CD4-positive, CD25-positive, alpha-beta regulatory T cell (primary cell): ENCODE measurements at regions not wholly inside any gene's neighbourhood (a gene's known extent, or its start where the extent isn't known, plus 50 kb on each side); places are given as distances from the start of the nearest gene placed in this dataset.

ENCODE experiments used
- ATAC-seq, 2 donors: fragments of 150-1000 bp; cut with Tn5 transposase; one replicate each; pipeline ENCODE4 v1.10.0; 2021; ENCODE audit warnings: low read depth in 2 of 2, moderate number of reproducible peaks in 2 of 2, moderate library complexity in 1 of 2
- DNase-seq, 3 donors: peaks; one replicate each; pipeline versions ENCODE4 v3.0.0 to v3.0.0-alpha.2; 2012 to 2022; ENCODE audit warnings: mixed read lengths in 1 of 3
- H3K27ac ChIP-seq: one replicate; pipeline ENCODE4 v1.7.0; 2013; ENCODE audit warnings: mild to moderate bottlenecking, low read length; ENCODE audit not compliant: insufficient read depth, poor library complexity, severe bottlenecking
- H3K27me3 ChIP-seq: one replicate; pipeline ENCODE4 v1.7.0; 2013; ENCODE audit warnings: low read length; ENCODE audit not compliant: control insufficient read depth, insufficient read depth
- H3K36me3 ChIP-seq: one replicate; pipeline ENCODE4 v1.7.0; 2013; ENCODE audit warnings: mild to moderate bottlenecking, low read length, moderate library complexity; ENCODE audit not compliant: control insufficient read depth, insufficient read depth
- H3K4me1 ChIP-seq: 2 replicates; pipeline ENCODE4 v1.7.0; 2013; ENCODE audit warnings: mild to moderate bottlenecking, low read length; ENCODE audit not compliant: insufficient read depth, control insufficient read depth, poor library complexity, severe bottlenecking
- H3K4me3 ChIP-seq: one replicate; pipeline ENCODE4 v1.7.0; 2013; ENCODE audit warnings: low read depth, mild to moderate bottlenecking, low read length, moderate library complexity
- H3K9me3 ChIP-seq, 2 experiments: 1 replicate in 1 of 2; 2 replicates in 1 of 2; pipeline ENCODE4 v1.7.0; 2013; ENCODE audit warnings: low read length in 2 of 2, mild to moderate bottlenecking in 1 of 2, moderate library complexity in 1 of 2; ENCODE audit not compliant: control insufficient read depth in 2 of 2
- H3K27ac Mint-ChIP-seq, 3 donors: one replicate each; pipeline ENCODE4 v1.8.0; 2020 to 2022; ENCODE audit warnings: mild to moderate bottlenecking in 3 of 3, mixed read lengths in 3 of 3, moderate library complexity in 2 of 3
- H3K27me3 Mint-ChIP-seq: one replicate; pipeline ENCODE4 v1.8.0; 2022; ENCODE audit warnings: mild to moderate bottlenecking, mixed read lengths
- H3K36me3 Mint-ChIP-seq: one replicate; pipeline ENCODE4 v1.8.0; 2020; ENCODE audit warnings: mixed read lengths
- H3K4me1 Mint-ChIP-seq, 4 donors: one replicate each; pipeline ENCODE4 v1.8.0; 2020 to 2022; ENCODE audit warnings: mixed read lengths in 4 of 4, mild to moderate bottlenecking in 1 of 4
- H3K4me3 Mint-ChIP-seq, 4 donors: one replicate each; pipeline ENCODE4 v1.8.0; 2020 to 2022; ENCODE audit warnings: mild to moderate bottlenecking in 4 of 4, mixed read lengths in 4 of 4, moderate library complexity in 3 of 4
- H3K9me3 Mint-ChIP-seq, 7 donors: one replicate each; pipeline ENCODE4 v1.8.0; 2020 to 2022; ENCODE audit warnings: mixed read lengths in 7 of 7, mild to moderate bottlenecking in 3 of 7, moderate library complexity in 2 of 7

DNA sequence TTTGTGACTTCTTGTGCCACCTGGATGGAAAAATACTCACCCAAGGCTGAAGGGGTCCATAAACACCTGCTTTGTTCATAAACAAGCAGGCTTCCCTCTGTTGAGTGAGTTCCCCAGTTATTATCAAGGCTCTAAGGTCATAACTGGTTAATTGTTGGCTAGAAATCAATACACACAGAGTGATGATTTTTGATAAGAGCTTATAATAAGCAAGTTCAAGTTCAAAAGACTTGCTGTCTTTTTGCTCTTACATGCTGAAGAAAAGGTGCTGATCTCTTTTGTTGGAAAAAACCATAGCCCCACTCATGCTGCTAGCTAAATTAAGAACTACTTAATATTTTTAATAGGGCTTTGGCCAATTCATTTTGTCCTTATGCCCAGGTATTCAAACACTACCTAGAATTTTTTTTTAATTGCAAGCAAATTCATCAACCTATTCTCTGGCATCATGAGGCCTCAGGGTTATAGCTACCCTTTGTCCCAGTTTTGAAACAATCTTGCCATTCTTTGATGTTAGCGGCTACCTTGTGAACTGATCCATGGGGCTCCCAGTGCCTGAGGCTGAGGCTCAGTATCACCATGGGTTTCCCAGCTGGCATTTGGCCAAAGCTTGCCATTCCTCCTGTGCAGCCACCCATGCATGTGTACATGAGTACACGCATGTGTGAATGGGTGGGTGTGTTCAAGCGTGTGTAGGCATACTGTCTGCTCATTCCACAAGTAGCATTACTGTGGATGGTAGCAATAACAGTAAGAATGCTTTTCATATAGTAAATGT lies 127.6 kb upstream of the LPP start:
- H3K27me3 ChIP-seq, result no peaks in the 10 kb centered on the region

DNA sequence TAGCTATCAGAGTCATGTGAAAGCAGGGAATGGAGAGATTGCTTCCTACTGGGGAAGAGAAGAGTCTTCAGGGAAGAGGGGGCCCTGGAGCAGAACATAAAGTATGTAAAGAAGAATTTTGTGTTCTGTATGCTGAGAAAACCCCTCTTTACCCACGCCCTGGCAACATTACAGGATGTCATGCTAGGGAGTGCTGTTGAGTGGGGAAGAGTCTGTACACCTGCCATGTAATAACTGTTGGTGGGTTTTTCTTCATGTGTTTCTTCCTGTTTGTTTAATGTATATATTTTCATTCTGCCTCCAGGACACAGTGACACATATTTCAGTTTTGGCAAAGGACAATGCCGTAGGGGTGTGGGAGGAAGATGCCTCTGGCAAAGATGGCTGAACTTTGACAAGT lies 122.8 kb upstream of the LPP start:
- H3K27me3 ChIP-seq, result no peaks in the 10 kb centered on the region
- H3K4me3 ChIP-seq, result no peak overlapping the region
- H3K9me3 Mint-ChIP-seq, result no peaks in the 10 kb centered on the region
- H3K9me3 ChIP-seq, result no peaks in the 10 kb centered on the region
- peaks cover 0 to 5% (median 4%) of the 10 kb centered on the region in 4 donors for H3K4me1 Mint-ChIP-seq
- H3K36me3 Mint-ChIP-seq, result no peaks in the 10 kb centered on the region
- H3K27me3 Mint-ChIP-seq, result peaks cover 4% of the 10 kb centered on the region
- no peak overlapping the region for H3K27ac ChIP-seq
- H3K27ac Mint-ChIP-seq, result no peak overlapping the region
- H3K36me3 ChIP-seq, result no peaks in the 10 kb centered on the region
- H3K4me3 Mint-ChIP-seq, result no peak overlapping the region
- ATAC-seq (no peak), DNase-seq (no peak)
- H3K4me1 ChIP-seq, result no peaks in the 10 kb centered on the region

More for the DNA sequence above, 127.6 kb upstream of the LPP start:
- DNase-seq (no peak), ATAC-seq (no peak)
- Mint-ChIP-seq H3K27ac (no peak overlapping the region), H3K36me3 (no peaks in the 10 kb centered on the region), H3K4me3 (no peak overlapping the region), H3K9me3 (peaks cover 0 to 3% (median 0%) of the 10 kb centered on the region in 7 donors), H3K4me1 (peaks cover 0 to 5% (median under 1%) of the 10 kb centered on the region in 4 donors), H3K27me3 (peaks cover 4% of the 10 kb centered on the region)
- Histone ChIP-seq H3K4me3 (no peak overlapping the region), H3K9me3 (no peaks in the 10 kb centered on the region), H3K27ac (no peak overlapping the region), H3K4me1 (no peaks in the 10 kb centered on the region), H3K36me3 (no peaks in the 10 kb centered on the region)

DNA sequence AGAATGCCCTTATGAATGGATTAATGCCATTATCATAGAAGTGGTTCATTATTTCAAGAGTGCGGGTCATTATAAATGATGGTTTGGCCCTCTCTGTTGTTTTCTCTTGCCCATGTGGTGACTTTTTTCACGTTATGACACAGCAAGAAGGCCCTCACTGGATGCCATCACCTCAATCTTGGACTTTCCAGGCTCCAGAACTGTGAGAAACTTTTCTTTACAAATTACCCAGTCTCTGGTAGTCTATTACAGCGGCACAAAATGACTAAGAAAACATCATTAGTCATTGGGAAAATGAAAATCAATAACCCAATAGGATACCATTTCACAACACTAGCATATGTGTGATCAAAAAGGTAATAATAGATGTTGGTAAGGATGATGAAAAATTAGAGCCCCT lies 119.0 kb upstream of the LPP start:
- H3K36me3 Mint-ChIP-seq, result no peaks in the 10 kb centered on the region
- H3K4me3 Mint-ChIP-seq, result no peak overlapping the region
- no peaks in the 10 kb centered on the region for H3K36me3 ChIP-seq
- H3K27me3 ChIP-seq, result no peaks in the 10 kb centered on the region
- no peak overlapping the region for H3K27ac ChIP-seq
- peaks cover 0 to 3% (median 0%) of the 10 kb centered on the region in 7 donors for H3K9me3 Mint-ChIP-seq
- peaks cover 0 to 5% (median 4%) of the 10 kb centered on the region in 4 donors for H3K4me1 Mint-ChIP-seq
- H3K4me1 ChIP-seq, result no peaks in the 10 kb centered on the region
- peaks cover under 1% of the 10 kb centered on the region for H3K27me3 Mint-ChIP-seq
- no peak overlapping the region for H3K27ac Mint-ChIP-seq
- ATAC-seq (no peak), DNase-seq (no peak)
- H3K4me3 ChIP-seq, result no peak overlapping the region
- no peaks in the 10 kb centered on the region for H3K9me3 ChIP-seq

DNA sequence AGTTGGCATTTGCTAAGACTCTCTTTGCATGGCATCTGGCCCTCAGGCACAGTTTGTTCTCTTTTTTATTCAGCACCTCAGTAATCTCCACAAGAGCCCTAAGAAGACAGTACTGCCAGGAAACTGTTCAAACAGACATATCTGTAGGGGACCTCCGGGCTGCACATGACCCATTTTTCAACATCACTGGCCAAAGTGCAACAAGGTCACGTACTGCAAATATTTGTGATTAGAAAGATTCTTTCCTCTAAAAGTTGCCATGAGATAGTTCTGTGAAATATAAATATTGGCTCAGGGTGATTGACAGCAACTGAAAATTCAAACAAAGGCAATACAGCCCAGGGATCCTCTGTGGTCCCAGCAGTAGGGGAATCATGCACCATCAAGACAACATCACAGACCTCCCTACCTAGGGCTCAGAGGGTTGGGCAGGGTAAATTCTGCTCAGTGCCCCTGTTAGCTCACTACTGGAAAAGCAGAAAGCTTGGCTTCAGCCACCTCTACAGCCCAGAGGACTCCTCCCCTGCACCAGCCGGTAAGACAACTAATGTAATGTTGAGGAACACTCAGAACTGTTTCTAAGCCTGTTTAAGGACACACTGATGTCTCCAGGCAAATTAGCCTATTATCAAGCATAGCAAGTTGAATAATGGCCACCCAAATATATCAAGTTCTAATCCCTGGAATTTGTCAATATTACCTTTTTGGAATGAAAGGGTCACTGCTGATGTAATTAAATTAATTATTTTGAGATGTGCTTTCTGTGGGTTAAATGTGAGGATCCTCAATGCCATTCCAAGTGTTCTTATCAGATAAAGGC lies 117.4 kb upstream of the LPP start:
- peaks cover 0 to 3% (median 0%) of the 10 kb centered on the region in 7 donors for H3K9me3 Mint-ChIP-seq
- no peaks in the 10 kb centered on the region for H3K27me3 ChIP-seq
- no peaks in the 10 kb centered on the region for H3K36me3 ChIP-seq
- H3K36me3 Mint-ChIP-seq, result no peaks in the 10 kb centered on the region
- H3K27me3 Mint-ChIP-seq, result peaks cover 4% of the 10 kb centered on the region
- no peak for DNase-seq
- no peak overlapping the region for H3K4me3 ChIP-seq
- H3K27ac ChIP-seq, result no peak overlapping the region
- H3K4me3 Mint-ChIP-seq, result no peak overlapping the region
- H3K9me3 ChIP-seq, result no peaks in the 10 kb centered on the region
- no peak overlapping the region for H3K27ac Mint-ChIP-seq
- ATAC-seq, result no peak
- no peaks in the 10 kb centered on the region for H3K4me1 ChIP-seq
- H3K4me1 Mint-ChIP-seq, result peaks cover 0 to 8% (median 4%) of the 10 kb centered on the region in 4 donors

DNA sequence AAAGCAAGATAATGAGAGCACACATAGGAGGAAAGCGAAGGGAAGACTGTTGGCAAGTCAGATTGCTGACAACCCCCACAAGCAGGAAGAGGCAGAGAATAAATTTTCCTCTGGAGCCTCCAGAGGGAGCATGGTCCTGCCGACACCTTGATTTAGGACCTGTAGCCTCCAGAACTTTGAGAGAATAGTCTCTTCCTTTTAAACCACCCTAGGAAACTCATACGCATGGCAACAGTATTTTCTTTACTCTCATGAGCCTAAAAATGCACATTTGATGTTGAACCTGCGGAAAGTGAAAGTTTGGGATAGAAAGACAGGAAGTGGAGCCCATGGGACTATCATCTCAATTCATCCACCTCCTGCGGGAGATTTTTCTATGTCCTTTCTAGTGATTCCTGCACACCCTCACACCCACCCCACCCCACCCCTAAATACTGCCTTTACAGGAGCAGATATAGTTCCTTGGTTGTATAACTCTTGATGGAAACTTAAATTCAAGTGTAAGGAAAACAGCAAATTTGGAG lies 116.7 kb upstream of the LPP start:
- no peaks in the 10 kb centered on the region for H3K27me3 ChIP-seq
- Mint-ChIP-seq H3K36me3 (no peaks in the 10 kb centered on the region), H3K4me1 (peaks cover 0 to 8% (median 4%) of the 10 kb centered on the region in 4 donors), H3K27me3 (peaks cover 4% of the 10 kb centered on the region), H3K4me3 (no peak overlapping the region), H3K27ac (no peak overlapping the region), H3K9me3 (peaks cover 0 to 3% (median 0%) of the 10 kb centered on the region in 7 donors)
- no peak overlapping the region for H3K4me3 ChIP-seq
- H3K36me3 ChIP-seq, result no peaks in the 10 kb centered on the region
- no peaks in the 10 kb centered on the region for H3K4me1 ChIP-seq
- no peak overlapping the region for H3K27ac ChIP-seq
- no peaks in the 10 kb centered on the region for H3K9me3 ChIP-seq
- DNase-seq, result no peak
- no peak for ATAC-seq

DNA sequence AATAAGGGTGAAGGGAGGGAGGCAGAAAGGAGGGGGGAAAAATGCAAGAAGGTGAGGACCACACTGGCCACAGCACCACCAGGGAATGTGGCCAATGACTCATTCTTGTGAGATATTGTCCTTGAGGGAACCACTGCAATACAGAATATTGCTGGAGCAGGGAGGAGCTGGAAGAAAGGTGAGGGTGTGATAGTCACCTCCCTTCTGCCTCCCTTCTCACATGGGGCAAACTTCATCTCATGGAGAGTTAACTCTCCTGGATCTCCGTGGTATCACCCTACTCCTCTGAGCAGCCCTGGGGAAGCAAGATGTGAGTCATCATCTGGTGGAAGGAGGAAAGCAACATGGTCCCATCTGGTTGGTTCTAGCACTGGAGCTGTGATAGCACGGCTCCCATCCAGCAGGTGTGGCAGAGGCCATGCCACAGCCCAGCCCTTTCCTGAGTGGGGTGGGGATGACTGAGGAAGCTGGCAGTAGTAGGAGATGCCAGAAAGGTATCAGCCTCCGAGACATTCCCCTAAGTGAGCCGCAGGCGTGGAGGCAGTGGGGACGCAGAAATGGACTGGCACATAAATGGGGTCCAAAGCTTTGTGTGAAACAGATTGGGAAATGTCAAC lies 115.9 kb upstream of the LPP start:
- H3K27ac Mint-ChIP-seq, result no peak overlapping the region
- H3K9me3 Mint-ChIP-seq, result peaks cover 0 to 3% (median 0%) of the 10 kb centered on the region in 7 donors
- ATAC-seq, result no peak

DNA sequence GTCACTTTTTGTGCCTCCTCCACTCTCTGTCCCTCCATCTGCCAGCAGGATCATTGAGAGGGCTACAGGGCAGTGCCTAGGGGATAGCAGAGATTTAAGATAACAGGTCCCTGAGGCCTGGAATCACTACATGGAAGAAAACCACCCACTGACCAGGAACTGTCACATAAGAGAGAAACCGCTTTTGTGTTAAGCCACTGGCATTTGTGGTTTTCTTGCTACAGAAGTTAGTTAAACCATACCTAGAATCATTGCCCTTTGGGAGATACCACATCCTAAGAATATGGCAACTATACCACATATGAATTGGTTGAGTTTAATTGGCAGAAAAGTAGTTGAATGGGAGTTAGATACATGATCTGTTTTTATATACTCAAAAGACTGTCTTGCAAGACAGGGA lies 112.8 kb upstream of the LPP start:
- Mint-ChIP-seq H3K4me3 (no peak overlapping the region), H3K9me3 (peaks cover 0 to 4% (median 0%) of the 10 kb centered on the region in 7 donors), H3K27me3 (peaks cover 9% of the 10 kb centered on the region), H3K36me3 (no peaks in the 10 kb centered on the region), H3K4me1 (peaks cover 0 to 17% (median 3%) of the 10 kb centered on the region in 4 donors), H3K27ac (no peak overlapping the region)
- Histone ChIP-seq H3K27me3 (no peaks in the 10 kb centered on the region), H3K9me3 (no peaks in the 10 kb centered on the region), H3K36me3 (no peaks in the 10 kb centered on the region), H3K4me1 (no peaks in the 10 kb centered on the region), H3K27ac (no peak overlapping the region), H3K4me3 (no peak overlapping the region)
- DNase-seq (peak in 1 of 3 donors; percentile 18), ATAC-seq (no peak)

More for the DNA sequence above, 115.9 kb upstream of the LPP start:
- Mint-ChIP-seq H3K4me3 (no peak overlapping the region), H3K36me3 (no peaks in the 10 kb centered on the region), H3K4me1 (peaks cover 0 to 10% (median 6%) of the 10 kb centered on the region in 4 donors), H3K27me3 (peaks cover 4% of the 10 kb centered on the region)
- no peak for DNase-seq
- Histone ChIP-seq H3K4me1 (no peaks in the 10 kb centered on the region), H3K36me3 (no peaks in the 10 kb centered on the region), H3K9me3 (no peaks in the 10 kb centered on the region), H3K27me3 (no peaks in the 10 kb centered on the region), H3K4me3 (no peak overlapping the region), H3K27ac (no peak overlapping the region)
